ENCODE measurements at regions not wholly inside any gene's neighbourhood (a gene's known extent, or its start where the extent isn't known, plus 50 kb on each side); places are given as distances from the start of the nearest gene placed in this dataset.

DNA sequence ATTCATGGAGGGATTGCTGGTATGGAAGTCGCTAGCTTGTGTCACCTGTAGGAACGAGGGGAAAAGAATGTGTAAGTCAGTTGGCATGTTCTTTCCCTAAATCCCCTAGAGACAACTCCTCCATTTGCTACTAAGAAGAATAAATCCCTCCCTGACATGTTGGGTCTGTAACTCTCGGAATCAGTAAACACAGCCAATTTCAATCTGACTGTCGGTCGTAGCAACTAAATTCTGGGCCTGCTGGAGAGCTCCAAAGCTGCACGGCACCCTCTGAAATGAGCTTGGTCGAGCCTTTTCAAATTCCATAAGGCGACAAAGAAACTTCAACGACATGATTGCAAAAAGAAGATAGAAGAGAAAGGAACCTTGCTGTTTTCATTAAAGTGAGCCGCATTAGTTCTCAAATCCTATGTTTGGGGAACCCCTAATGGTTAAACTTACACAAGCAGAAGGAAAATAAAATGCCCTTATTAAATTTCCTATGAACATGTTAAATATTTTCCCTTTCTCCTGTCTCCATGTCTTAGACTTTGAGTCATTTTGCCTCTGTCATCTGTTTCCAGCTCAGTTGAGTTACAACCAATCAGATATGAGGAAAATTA, 735.8 kb upstream of the WWC1 start:
- no peak for DNase-seq (ENCODE audit: low spot score)

DNA sequence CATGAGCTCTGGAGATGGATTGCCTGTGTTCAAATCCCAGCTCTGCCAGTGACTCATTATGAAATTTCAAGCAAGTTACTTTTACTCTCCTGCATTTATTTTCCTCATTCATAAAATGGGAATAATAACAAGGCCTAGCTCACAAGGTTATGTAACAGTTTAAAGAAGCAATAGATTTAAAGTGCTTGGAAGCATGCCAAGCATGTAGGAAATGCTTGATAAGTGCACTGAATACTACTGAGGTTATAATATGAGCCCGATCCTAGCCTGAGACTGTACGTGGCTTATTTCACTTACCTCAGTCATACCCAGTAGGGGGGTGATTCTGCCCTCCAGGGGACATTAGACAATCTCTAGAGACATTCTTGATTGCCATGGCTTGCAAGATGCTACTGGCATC, 734.1 kb upstream of the WWC1 start:
- no peak for DNase-seq (ENCODE audit: low spot score)

DNA sequence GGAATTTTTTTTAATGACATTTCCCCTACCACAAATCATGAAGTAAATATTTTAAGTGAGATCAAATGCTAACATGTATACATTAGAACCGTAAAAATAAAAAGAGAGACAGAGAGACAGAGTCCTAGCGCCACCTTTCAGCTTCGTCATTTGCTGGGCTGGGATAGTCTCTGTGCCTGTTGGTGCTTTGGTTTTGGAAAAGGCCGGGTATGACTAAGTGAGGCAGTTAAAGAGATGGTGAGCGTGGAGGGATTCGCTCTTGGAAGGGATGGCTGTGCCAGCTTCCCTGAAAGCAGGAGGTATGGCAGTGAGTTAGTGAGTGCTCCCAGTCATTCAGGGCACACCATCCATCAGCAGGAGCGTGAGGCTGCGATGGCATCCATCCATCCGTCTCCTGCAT, 729.6 kb upstream of the WWC1 start:
- DNase-seq (ENCODE audit: low spot score): no peak

DNA sequence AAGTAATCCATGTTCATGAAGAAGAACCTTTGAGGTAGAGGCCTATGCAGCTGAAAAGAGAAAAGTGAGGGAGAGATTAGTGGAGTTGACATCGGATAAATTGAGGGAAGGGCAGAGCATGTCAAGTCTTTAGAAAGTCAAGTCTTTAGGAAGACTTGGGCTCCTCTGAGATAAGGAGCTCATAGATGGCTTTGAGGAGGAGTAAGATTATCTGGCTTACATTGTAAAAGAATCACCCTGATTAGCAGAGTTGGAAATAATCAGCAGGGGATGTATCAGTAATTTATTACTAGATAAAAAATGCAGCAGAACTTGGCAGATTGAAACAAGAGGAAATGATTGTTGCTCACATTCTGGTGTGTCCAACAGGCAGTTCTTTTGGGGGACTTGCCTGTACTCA, 727.2 kb upstream of the WWC1 start:
- DNase-seq (ENCODE audit: low spot score): no peak

DNA sequence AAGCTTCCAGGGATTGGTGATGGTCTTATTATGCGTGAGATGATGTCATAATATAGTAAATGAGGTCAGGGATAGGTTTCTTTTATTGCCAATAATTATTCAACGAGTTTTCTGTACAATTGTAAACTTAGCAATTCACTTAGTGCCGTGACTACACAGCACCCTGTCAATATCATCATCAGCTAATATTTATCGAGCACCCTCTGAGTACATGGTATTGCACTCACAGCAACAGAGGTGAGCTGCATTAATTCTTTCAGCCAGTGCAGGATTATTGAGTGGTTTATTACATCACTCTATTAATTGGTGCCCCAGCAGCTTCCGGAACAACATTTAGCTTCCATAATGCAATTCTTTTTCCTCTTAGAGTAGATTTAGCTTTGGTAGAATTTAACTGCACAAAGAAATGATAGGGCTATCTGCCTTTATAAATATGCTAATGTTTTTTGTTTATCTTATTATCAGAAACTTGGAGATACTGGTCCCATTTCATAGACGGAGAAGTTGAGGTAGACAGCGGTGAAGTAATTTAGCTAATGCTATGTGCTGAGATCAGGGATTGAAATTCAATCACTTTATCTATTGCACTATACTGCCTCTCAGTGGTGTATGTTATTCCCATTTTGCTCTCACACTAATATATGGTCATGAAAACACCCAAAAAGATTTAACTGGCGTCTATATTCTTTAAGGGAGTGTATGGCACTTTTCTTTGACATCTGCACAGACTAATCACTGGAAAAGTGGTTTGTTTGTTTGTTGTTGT, 726.1 kb upstream of the WWC1 start:
- DNase-seq (ENCODE audit: low spot score): no peak

DNA sequence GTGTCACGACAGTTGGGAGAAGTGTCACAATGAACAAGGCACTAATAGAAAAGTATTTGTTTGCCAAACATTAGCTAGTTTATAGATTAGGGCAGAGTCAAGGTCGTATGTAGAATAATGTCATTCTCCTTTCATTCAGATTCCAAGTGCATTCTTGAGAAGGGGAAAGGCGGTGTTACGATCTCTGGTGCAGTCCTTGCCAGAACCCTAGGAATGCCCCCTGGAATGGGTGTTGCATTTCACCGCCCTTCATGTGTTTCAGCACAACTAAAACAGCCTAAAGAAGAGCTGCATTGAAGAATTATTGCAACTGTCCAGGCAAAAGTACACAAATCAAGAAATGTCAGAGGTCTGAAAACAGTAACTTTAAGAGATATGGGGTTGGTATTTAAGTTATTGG, 721.0 kb upstream of the WWC1 start:
- DNase-seq (ENCODE audit: low spot score): no peak

DNA sequence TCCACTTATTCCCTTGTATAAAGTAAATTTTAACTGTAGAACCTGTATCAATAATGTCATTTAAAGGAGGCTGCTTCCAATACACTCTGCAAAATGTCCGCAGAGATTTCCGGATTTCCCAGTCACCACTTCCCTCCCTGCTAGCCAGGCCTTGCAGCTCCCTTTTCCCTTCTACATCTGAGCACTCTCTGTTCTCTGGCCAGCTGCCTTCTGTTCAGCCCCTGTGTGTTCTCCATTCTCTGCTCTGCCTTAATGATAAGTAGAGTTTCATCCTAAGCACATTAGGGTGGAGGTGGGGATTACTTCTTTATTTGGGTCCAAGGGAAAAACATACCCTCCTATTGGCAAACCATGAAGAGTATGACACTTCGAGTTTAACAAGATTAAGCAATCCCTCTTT, 719.6 kb upstream of the WWC1 start:
- no peak for DNase-seq (ENCODE audit: low spot score)

DNA sequence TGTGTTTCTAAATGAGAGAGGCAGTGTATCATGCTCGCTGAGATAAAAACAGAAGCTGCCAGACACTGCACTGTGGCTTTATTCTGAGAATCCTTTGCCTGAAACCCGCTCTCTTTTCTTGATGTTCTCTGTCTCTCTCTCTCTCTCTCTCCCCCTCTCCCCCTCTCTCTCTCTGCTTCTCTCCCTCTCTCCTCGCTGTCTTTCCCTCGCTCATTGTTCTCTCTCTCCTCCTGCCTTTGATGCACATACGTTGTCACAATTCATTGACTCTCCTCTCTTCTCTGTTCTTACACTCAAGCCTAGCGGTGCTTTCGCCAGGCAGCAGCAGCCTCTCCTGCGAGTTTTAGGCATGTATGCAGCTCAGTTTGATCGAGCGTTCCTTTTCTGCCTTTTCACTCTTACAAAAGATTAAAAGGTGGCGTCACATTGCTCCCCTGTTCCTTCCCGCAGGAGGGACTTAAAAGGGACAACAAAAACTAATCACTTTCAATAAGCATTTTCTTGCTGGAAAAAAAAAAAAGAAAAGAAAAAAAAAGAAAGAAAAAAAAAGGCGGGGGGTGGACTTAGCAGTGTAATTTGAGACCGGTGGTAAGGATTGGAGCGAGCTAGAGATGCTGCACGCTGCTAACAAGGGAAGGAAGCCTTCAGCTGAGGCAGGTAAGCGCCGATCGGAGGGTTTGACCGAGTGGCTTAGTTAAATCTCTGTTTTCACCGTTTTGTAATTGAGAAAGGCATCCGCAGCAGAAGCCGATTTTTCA, 717.9 kb upstream of the WWC1 start:
- no peak for DNase-seq (ENCODE audit: low spot score)

DNA sequence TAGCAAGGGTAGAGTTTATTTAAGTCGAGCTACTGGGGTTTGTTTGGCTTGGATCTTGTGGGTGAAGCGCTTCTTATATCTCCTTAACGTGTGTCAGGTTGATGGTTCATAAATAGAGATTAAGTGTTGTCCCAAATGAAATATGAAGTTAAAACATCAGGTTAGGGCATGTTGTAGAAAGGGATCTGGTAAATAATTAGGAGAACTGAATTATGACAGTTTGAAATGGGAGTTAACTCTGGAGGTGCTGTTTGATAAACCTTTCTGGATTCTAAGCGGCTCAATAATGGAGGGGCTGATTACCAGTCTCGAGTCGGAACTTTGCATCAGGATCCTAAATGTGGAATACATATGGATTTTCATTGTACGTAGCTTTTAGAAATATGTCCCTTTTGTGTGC, 717.0 kb upstream of the WWC1 start:
- no peak for DNase-seq (ENCODE audit: low spot score)

DNA sequence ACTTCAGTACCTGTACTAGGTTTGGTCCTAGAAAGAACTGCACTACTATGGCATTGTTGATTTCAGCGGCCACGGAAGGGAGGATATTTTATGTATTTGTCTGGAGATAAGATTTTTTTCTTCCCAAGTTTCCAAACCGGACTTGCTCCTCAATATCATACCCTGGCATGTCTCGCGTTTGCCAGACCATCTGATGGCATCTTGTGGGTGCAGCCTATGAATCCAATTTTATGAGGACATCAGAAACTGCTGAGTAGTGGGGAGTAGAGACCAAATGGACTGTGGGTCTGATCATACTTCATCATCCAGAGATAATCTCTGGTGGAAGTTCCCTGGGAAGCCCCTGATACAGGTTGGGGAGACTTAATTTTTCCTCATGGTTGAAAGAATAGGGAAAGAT, 716.1 kb upstream of the WWC1 start:
- DNase-seq (ENCODE audit: low spot score): no peak

DNA sequence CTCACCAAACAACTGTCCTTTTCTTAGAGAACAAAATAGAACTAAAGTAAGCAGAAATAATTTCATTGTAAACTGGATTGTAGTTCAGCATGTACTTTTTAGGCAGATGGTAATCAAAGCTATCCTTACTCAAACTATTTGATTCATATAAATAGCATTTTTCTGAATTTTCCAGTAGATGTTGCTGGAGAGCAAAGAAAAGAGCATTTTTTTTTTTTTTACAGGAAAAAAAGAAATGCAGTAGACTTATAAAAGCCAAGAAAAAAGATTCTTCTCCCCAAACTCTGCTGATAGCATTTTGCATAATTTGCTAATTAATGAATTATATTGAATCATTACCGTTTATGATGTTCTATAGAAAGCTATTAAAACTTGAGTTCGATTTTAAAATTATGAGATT, 715.3 kb upstream of the WWC1 start:
- DNase-seq (ENCODE audit: low spot score): no peak

DNA sequence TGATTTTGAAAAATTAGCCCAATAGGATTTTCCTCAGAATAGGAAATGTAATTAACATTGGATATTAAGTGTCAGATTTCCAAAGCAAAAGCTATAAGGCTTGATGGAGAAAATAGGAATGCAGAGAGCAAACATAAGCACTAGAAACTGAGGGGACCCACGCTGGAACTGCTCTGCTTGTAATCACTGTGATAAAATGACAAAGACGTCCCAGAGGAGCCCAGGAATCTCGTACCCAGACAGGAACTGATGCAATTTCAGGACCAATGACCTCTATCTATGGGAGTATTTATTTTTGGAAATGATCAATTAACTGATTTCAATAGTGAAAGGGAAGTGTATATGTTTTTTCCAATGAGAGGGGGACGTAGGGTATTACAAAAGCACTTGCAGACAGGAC, 714.5 kb upstream of the WWC1 start:
- no peak for DNase-seq (ENCODE audit: low spot score)

DNA sequence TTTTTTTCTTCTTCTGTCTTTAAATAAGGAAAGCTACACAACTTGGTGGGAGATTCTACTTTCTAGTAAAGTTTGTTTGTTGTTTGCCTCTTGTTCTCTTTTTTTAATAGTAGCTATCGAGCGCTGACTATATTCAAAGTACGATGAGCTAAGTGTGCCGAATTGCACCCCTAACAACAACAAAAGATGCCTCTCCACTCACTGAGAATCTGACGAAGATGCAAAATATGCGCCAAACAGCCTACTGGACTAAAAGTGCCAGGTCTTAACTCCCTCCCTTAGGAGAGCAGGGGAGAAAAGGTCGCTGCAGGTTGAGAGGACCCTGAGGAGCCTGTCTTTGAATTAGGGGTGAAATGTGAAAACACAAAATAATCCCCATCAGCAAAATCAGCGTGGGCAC, 713.8 kb upstream of the WWC1 start:
- DNase-seq (ENCODE audit: low spot score): no peak

DNA sequence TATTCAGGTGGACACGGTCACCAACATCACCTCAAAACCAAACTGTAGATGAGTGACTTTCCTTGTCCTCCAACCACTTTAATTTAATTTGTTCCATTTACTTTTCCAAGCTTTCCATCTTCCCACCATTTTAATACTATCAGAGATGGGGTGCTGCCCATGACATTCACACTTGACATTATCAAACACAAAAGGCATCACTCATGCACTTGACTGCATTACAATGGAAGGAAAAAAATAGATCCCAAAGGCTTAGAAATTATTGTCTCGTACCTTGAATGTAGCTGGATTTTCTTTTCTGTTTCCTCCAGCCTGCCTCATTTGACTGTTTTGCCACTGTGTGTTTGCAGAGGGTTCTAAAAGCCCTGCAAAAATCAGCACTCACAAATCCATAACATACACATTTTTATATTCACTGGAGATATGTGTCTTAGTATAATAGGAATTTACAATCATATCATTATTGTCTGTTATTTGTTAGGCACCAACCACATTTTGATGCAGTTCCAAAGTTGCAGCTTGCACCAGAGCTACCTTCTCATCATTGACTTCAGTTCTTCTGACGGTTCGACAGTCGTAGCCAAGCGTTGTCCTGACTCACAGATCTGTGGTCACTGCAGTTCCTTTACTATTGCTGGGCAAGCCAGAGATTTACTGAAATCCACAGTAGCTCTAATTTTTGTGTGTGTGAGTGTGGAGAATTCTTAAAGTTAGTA, 712.3 kb upstream of the WWC1 start:
- DNase-seq (ENCODE audit: low spot score): no peak

DNA sequence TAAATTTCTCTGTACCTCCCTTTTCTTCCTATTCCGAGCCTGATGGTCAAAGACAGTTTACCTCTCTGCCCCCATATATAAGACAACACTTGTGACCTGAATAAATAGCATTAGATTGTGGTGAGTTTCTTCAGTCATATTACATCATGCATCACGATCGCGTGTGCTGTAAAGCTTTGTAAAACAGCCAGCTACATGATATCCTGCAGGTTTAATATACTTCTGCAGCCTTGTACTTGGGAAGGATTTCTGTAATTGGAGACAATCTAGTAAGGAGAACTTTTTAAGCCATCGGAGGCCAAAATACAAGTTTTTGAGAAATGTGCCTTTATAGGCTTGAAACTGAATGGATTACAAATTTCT, 711.8 kb upstream of the WWC1 start:
- no peak for DNase-seq (ENCODE audit: low spot score)

DNA sequence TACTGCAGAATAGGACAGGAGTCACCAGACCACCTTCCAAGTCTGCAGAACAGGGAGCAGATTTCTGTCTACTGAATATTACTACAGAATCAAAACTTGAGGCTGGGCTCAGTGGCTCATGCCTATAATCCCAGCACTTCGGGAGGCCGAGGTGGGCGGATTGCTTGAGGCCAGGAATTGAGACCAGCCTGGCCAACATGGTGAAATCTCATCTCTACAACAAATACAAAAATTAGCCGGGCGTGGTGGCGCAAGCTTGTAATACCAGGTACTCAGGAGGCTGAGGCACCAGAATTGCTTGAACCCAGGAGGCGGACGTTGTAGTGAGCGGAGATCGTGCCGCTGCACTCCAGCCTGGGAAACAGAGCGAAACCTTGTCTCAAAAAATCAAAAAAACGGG, 710.8 kb upstream of the WWC1 start:
- DNase-seq (ENCODE audit: low spot score): no peak

DNA sequence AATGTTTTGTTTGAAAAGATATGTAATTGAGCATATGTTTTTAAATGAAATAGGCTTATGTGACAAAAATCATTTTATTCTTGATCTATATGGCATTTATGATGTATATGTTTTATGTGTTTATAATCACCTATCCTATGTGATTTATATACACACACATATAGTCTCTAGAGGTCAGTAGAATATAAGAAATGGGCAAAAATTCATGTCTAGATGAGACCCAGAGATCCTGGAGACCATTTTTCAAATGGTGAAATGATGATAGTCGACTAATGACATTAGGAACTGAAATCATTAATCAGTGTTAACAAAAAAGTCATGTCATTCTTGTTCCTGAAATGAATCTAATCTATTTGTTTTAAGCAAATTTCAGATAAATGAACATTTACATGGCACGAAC, 709.2 kb upstream of the WWC1 start:
- no peak for DNase-seq (ENCODE audit: low spot score)

DNA sequence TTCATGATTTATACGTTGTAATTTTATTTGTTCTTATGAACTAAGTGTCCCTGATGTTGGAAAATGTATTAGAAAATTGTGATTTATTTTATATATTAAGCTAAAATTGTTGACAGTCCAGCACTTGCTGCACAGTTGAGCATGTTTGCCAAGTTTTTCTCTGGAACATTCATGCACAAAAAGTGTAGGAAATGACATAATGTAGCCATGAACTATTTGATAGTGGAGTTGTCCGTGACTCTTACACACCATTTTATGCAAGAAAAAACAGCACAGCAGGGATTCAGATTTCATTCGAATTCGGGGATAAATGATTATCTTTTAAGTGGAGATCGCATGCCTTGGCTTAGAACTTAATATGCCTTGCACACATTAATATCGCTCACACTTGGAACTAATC, 708.6 kb upstream of the WWC1 start:
- no peak for DNase-seq (ENCODE audit: low spot score)

DNA sequence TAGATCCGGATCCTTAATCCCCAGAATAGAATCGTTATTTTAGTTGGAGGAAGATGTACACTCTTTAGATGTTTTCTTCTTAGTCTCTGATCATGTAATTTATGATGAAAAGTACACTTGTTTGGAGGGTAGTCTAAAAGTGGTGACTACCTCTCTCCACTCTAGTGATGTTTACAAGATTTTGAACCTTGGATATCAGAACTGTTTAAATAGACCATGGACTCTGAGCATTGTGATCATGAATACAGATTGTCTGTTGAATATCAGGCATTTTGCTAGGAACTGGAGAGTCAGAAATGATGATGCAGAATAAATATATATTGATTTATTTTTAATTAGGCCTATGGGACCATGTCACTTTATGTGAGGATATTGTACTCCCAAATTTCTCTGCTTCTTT, 706.3 kb upstream of the WWC1 start:
- DNase-seq (ENCODE audit: low spot score): no peak

DNA sequence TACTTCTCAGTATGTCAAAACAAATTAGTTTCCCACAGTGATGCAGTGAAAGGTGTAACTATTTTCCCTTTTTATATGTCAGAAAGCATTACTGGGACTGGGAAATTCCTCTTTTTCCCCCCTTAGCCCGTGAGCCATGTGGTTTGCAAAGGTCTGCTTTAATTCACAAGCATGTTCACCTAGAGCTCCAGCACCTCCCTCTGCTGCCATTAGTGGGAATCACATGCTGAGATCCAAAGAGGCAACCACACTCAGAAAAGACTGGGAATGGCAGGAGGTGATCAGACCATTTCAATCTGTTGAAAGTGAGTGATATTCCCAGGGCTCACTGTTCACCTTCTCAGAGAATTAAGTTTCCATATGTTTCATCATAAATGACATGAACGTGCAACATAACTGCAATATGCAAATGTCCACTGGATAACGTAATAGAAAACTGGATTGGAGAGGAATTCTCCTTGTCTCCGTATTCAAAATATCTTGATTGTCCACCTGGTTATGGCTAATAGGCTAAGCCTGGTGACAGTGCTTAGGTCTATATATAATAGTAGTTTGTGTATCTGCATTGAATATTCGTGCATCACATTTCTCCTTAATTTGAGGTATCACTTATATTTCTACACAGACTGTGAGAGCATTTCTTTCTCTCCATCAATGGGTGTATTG, 703.5 kb upstream of the WWC1 start:
- no peak for DNase-seq (ENCODE audit: low spot score)

DNA sequence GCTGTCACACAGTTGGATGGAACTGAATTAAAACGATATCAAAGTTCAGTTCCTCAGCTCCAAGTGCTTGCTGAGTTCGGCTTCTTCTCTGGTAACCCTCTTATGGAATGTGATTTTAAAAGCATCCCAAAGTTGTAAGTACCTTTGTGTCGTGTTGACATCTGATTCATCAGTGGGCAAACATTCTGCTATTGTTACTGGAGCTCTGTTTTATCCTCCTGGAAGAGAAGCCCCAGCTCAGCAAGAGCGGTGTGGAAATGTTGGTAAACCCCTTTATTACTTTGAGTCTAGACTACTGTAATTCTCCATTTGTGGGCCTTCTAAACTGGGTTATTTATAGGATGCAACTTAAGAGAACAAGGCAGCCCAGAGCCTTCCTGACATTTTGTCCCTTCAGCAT, 699.3 kb upstream of the WWC1 start:
- no peak for DNase-seq (ENCODE audit: low spot score)

DNA sequence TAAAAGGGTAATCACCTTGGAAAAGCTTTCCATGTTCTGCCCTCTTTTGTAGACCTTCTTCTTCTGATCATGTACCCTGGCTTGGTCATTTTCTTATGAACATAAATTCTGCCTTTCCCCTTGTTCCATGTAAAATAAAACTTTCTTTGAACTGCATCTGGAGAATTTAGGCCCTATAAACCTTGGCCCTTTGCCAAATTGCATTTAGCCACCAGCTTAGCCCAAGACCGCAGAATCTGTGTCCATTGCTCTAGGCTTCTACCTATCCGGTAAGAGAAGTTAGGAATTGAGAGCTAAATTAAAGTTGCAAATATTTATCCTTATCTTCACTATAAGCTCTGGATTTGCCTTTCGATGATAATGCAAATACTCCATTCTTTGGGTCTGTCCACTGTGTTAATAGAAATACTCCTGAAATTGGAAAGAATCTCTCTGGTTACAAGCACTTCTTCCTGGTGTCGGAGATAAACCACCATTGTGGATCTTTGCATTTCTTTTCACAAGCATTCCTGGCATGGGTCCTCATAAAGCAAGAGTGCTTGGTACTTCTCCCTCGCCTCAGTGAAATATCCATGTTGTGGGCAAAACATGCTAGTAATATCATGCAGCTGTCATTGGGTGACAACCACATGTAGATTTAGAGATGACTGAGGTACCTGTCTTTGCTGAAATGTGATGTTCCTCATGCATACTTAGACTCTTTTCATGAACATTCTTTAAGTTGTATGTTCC, 698.0 kb upstream of the WWC1 start:
- DNase-seq (ENCODE audit: low spot score): no peak
